ENCODE measurements at regions not wholly inside any gene's neighbourhood (a gene's known extent, or its start where the extent isn't known, plus 50 kb on each side); places are given as distances from the start of the nearest gene placed in this dataset.

DNA sequence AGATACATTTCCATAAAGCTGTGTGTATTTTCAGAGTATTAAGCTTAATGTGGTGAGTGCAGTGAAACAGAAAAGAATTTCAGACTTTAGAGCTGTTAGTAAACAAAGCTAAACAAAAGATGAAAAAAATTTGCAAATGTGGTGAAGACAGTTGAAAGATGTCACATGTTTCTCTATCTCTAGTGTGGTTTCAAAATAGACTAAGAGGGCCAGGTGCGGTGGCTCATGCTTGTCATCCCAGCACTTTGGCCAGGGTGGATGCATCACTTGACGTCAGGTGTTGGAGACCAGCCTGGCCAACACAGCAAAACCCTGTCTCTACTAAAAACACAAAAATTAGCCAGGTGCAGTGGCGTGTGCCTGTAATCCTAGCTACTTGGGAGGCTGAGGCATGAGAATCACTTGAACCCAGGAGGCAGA, 466.0 kb upstream of the NR2F2 start:
- TF ChIP-seq CTCF (IDR thresholded peaks at IDR 0.05) (no peak), POLR2AphosphoS5 (IDR thresholded peaks at IDR 0.05) (no peak), POLR2A (IDR thresholded peaks at IDR 0.05) (no peak)
